ENCODE measurements at regions not wholly inside any gene's neighbourhood (a gene's known extent, or its start where the extent isn't known, plus 50 kb on each side); places are given as distances from the start of the nearest gene placed in this dataset.

GRCh38 chr9:20187318-20187717 is 398.5 kb upstream of the SLC24A2 start:
- intact Hi-C loops (cut with DNase I; ENCODE audit: low total_unique reads) = no loop called here
- Histone ChIP-seq H3K4me3 (no peak overlapping the region), H3K4me1 (no peaks in the 10 kb centered on the region), H3K27me3 (no peaks in the 10 kb centered on the region), H3K27ac (no peak overlapping the region), H3K36me3 (no peaks in the 10 kb centered on the region), H3K9me3 (no peaks in the 10 kb centered on the region)
- no peak for DNase-seq
- WGBS, 5 donors = 36 to 63% (median 58%) methylated on average over 2 of the region's 2 CpGs
- TF ChIP-seq POLR2AphosphoS5 (IDR thresholded peaks at IDR 0.05) (no peak), CTCF (IDR thresholded peaks at IDR 0.05) (no peak), POLR2A (IDR thresholded peaks at IDR 0.05) (no peak), EP300 (IDR thresholded peaks at IDR 0.05) (no peak)

DNA sequence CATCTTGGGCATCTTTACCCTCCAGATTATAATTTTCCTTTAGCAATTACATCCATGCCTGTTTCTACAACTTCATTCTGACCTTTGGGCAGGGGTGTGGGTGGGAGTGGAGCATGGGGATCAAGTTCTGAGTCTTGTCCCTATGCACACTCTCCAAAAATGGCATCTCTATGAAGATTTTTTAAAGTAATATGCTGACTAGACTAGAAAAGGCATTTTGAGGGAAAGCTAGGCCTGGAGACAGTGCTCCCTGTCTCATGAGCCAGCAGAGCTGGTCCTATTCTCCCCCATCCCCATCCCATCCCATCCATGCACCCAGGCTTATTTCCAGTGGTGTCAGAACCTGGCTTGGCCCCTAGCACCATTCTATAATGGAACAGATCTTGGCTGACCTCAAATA is 398.0 kb upstream of the SLC24A2 start:
- intact Hi-C loops (cut with DNase I; ENCODE audit: low total_unique reads) = no loop called here
- no peaks in the 10 kb centered on the region for H3K36me3 ChIP-seq

DNA sequence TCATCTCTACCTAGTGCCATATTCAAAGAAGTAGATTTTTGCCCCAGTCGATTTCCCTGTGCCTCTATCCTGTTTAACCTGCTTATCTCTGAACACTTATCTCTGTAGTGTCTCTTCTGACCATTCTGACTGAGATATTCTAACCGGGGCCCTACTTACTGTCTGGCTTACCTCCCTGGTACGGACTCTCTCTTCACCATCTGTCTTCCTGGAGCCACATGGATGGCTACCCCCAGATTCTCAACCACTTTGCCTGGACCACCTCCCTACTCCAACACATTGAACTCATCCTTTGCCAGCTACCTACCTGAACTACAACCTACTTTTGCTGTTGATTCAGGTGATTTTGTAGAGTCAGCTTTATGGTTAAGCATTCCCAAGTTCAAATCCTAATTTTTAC is 397.4 kb upstream of the SLC24A2 start:
- Histone ChIP-seq H3K9me3 (no peaks in the 10 kb centered on the region), H3K4me1 (no peaks in the 10 kb centered on the region), H3K27me3 (no peaks in the 10 kb centered on the region), H3K4me3 (no peak overlapping the region), H3K36me3 (no peaks in the 10 kb centered on the region), H3K27ac (no peak overlapping the region)
- intact Hi-C loops (cut with DNase I; ENCODE audit: low total_unique reads) = no loop called here
- TF ChIP-seq EP300 (IDR thresholded peaks at IDR 0.05) (no peak), POLR2AphosphoS5 (IDR thresholded peaks at IDR 0.05) (no peak), POLR2A (IDR thresholded peaks at IDR 0.05) (no peak), CTCF (IDR thresholded peaks at IDR 0.05) (no peak)
- DNase-seq = no peak
- 57 to 79% (median 67%) methylated on average over 3 of the region's 3 CpGs for WGBS, 5 donors

More for the DNA sequence above, 398.0 kb upstream of the SLC24A2 start:
- Histone ChIP-seq H3K4me3 (no peak overlapping the region), H3K27me3 (no peaks in the 10 kb centered on the region), H3K9me3 (no peaks in the 10 kb centered on the region), H3K27ac (no peak overlapping the region), H3K4me1 (no peaks in the 10 kb centered on the region)
- DNase-seq = no peak
- TF ChIP-seq EP300 (IDR thresholded peaks at IDR 0.05) = no peak
- TF ChIP-seq CTCF (IDR thresholded peaks at IDR 0.05) = no peak
- TF ChIP-seq POLR2AphosphoS5 (IDR thresholded peaks at IDR 0.05) = no peak
- TF ChIP-seq POLR2A (IDR thresholded peaks at IDR 0.05) = no peak

DNA sequence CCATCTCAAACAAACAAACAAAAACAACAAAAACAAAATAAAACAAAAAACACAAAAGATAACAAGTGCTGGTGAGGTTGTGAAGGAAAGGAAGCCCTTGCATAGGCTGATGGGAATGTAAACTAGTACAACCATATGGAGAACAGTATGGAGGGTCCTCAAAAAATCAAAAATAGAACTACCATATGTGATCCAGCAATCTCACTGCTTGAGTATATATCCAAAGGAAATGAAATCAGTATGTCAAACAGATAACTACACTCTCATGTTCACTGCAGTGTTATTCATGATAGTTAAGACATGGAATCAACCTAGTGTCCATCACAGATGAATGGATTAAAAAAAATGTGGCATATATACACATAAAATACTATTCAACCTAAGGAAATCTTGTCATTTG is 395.7 kb upstream of the SLC24A2 start:
- Histone ChIP-seq H3K4me3 (no peak overlapping the region), H3K9me3 (no peaks in the 10 kb centered on the region), H3K36me3 (no peaks in the 10 kb centered on the region), H3K4me1 (no peaks in the 10 kb centered on the region), H3K27ac (no peak overlapping the region), H3K27me3 (no peaks in the 10 kb centered on the region)
- no peak for TF ChIP-seq POLR2AphosphoS5 (IDR thresholded peaks at IDR 0.05)
- no peak for TF ChIP-seq POLR2A (IDR thresholded peaks at IDR 0.05)
- TF ChIP-seq CTCF (IDR thresholded peaks at IDR 0.05) = no peak
- no peak for DNase-seq
- intact Hi-C loops (cut with DNase I; ENCODE audit: low total_unique reads) = no loop called here

DNA sequence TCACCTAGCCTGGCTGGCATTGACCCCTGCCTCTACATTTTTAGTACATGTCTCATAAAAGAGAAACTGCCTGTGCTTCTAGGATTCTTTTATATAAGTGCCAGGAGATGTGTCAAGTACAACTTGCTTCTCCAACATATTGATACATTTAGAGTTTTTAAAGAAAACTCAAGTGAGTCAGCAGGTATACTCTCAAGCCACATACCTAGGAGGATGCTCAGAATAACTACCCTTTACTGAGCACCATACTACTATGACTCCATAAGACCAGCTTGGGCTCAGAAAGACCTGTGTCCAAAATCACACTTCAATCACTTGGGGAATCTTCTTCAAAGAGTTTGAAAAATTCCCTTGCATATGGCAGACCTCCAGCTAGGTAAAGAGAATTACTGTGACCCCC is 389.8 kb upstream of the SLC24A2 start:
- no peak overlapping the region for H3K27ac ChIP-seq
- intact Hi-C loops (cut with DNase I; ENCODE audit: low total_unique reads) = no loop called here
- no peaks in the 10 kb centered on the region for H3K4me1 ChIP-seq
- TF ChIP-seq POLR2AphosphoS5 (IDR thresholded peaks at IDR 0.05) (no peak), EP300 (IDR thresholded peaks at IDR 0.05) (no peak)
- no peaks in the 10 kb centered on the region for H3K27me3 ChIP-seq
- no peaks in the 10 kb centered on the region for H3K9me3 ChIP-seq
- H3K36me3 ChIP-seq = no peaks in the 10 kb centered on the region
- no peak for DNase-seq
- no peak overlapping the region for H3K4me3 ChIP-seq

All from stomach (tissue), 8 donors.